HepG2 (cell line): ENCODE measurements at regions not wholly inside any gene's neighbourhood (a gene's known extent, or its start where the extent isn't known, plus 50 kb on each side); places are given as distances from the start of the nearest gene placed in this dataset.

Source experiments
- ATAC-seq: fragments of 200-7000 bp; cut with Tn5 transposase; 3 replicates; pipeline ENCODE4 v1.9.1; 2020; ENCODE audit warnings: mild to moderate bottlenecking, moderate library complexity
- BruUV-seq: library from RNA; stranded (reverse); fragments of 400-500 nt; replicated peaks from 2 replicates; lab custom pipeline; 2021; lab: Mats Ljungman, UMichigan
- CTCF ChIA-PET: fragments of 300-600 bp; formaldehyde crosslinking; extraction: SDS; loops from one replicate; lab custom pipeline; 2021; ENCODE audit warnings: low total read pairs, inconsistent platforms, low intra/inter-chr PET ratio; lab: Yijun Ruan, JAX
- POLR2A ChIA-PET: fragments of 350-600 bp; sonication (Branson Sonifier 250); formaldehyde crosslinking; loops from one replicate; lab custom pipeline; 2020; ENCODE audit warnings: antibody characterized with exemption, inconsistent platforms; lab: Yijun Ruan, JAX
- DNase-seq: peaks from one replicate; pipeline ENCODE4 v3.0.0-alpha.2; 2015; ENCODE audit warnings: low spot score
- FAIRE-seq: peaks from 3 replicates; lab custom pipeline; 2011; peaks lifted over from hg19 to GRCh38; lab: Jason Lieb, UNC
- H2AFZ ChIP-seq: one replicate; pipeline ENCODE4 v1.6.1; 2011; ENCODE audit warnings: low read length, inconsistent platforms
- H3K27ac ChIP-seq: fragments of 300-600 bp; 3 replicates; pipeline ENCODE4 v1.8.0; 2011; ENCODE audit warnings: mixed run types, mild to moderate bottlenecking, mixed read lengths, low read length, inconsistent platforms; ENCODE audit not compliant: insufficient read depth; ENCODE audit errors: extremely low read length
- H3K27me3 ChIP-seq, 2 experiments: fragments of 200-600 bp in 1 of 2; 2 replicates in 1 of 2; 3 replicates in 1 of 2; pipeline versions ENCODE4 v1.6.0 to v1.8.0; 2011; ENCODE audit warnings: low read length in 2 of 2, mild to moderate bottlenecking in 2 of 2, moderate library complexity in 2 of 2, inconsistent platforms in 1 of 2; ENCODE audit not compliant: insufficient read depth in 2 of 2, control insufficient read depth in 1 of 2
- H3K36me3 ChIP-seq, 2 experiments: fragments of 200-600 bp in 1 of 2; replicated peaks in 1 of 2; 2 replicates in 1 of 2; 3 replicates in 1 of 2; pipeline versions ENCODE4 v1.5.1 to v1.8.0; 2011; ENCODE audit warnings: low read length in 2 of 2, inconsistent platforms in 1 of 2; ENCODE audit not compliant: insufficient read depth in 2 of 2, control insufficient read depth in 1 of 2
- H3K4me1 ChIP-seq: 2 replicates; pipeline ENCODE4 v1.5.1; 2012; ENCODE audit warnings: low read length, inconsistent platforms; ENCODE audit not compliant: insufficient read depth
- H3K4me2 ChIP-seq: 2 replicates; pipeline ENCODE4 v1.6.0; 2011; ENCODE audit warnings: low read depth, low read length, inconsistent platforms
- H3K4me3 ChIP-seq, 3 experiments: fragments of 200-600 bp in 1 of 3; sonication (generic), shearing (Covaris generic) in 1 of 3; replicated peaks in 1 of 3; 2 replicates each; pipeline ENCODE4 v1.5.1; 2011 to 2016; ENCODE audit warnings: low read length in 3 of 3, inconsistent platforms in 2 of 3, low read depth in 2 of 3, mild to moderate bottlenecking in 2 of 3, control low read depth in 1 of 3, mixed read lengths in 1 of 3; ENCODE audit not compliant: insufficient read depth in 1 of 3
- H3K79me2 ChIP-seq: one replicate; pipeline ENCODE4 v1.6.1; 2011; ENCODE audit warnings: low read length, inconsistent platforms; ENCODE audit not compliant: insufficient read depth
- H3K9ac ChIP-seq: 2 replicates; pipeline ENCODE4 v1.6.0; 2011; ENCODE audit warnings: mild to moderate bottlenecking, low read depth, low read length, inconsistent platforms; ENCODE audit not compliant: insufficient read depth
- H3K9me3 ChIP-seq: 2 replicates; pipeline ENCODE4 v1.5.1; 2012; ENCODE audit warnings: mild to moderate bottlenecking, low read length
- H4K20me1 ChIP-seq: 2 replicates; pipeline ENCODE4 v1.6.0; 2011; ENCODE audit warnings: inconsistent platforms, mild to moderate bottlenecking, low read length, moderate library complexity; ENCODE audit not compliant: insufficient read depth
- CREM ChIP-seq, 2 experiments: sonication (generic) in 1 of 2; formaldehyde crosslinking in 1 of 2; IDR thresholded peaks; 2 replicates each; pipeline versions ENCODE4 v1.4.0 to v1.6.1; 2016 to 2020; ENCODE audit warnings: antibody characterized with exemption in 1 of 2, mild to moderate bottlenecking in 1 of 2, missing genetic modification reagents in 1 of 2
- GTF2F1 ChIP-seq: fragments of 150-350 bp; IDR thresholded peaks from 2 replicates; pipeline ENCODE4 v1.6.1; 2014; ENCODE audit warnings: low read length
- HMG20B ChIP-seq: conservative IDR thresholded peaks from 2 replicates; pipeline ENCODE4 v1.6.1; 2016; ENCODE audit warnings: missing genetic modification reagents, missing compliant biosample characterization
- LCORL ChIP-seq, 2 experiments: fragments of 450-650 bp in 1 of 2; sonication (generic) in 1 of 2; formaldehyde crosslinking in 1 of 2; IDR thresholded peaks; 2 replicates each; pipeline versions ENCODE4 v1.5.0 to v1.6.1; 2017 to 2020; ENCODE audit warnings: antibody characterized with exemption in 1 of 2, missing genetic modification reagents in 1 of 2
- MAZ ChIP-seq, 2 experiments: sonication (generic) in 1 of 2; formaldehyde crosslinking in 1 of 2; IDR thresholded peaks; 2 replicates each; pipeline versions ENCODE4 v1.5.0 to v1.6.1; 2012 to 2020; ENCODE audit warnings: low read depth in 2 of 2, mild to moderate bottlenecking in 2 of 2, borderline replicate concordance in 1 of 2, improper control_type of control experiment in 1 of 2, low read length in 1 of 2, missing genetic modification reagents in 1 of 2, moderate library complexity in 1 of 2
- MTF1 ChIP-seq: sonication (generic); formaldehyde crosslinking; IDR thresholded peaks from 2 replicates; pipeline ENCODE4 v1.5.0; 2020; ENCODE audit warnings: missing genetic modification reagents
- PCBP2 ChIP-seq: fragments of 200-400 bp; formaldehyde crosslinking; optimal IDR thresholded peaks from 2 replicates; pipeline ENCODE3; 2018; ENCODE audit warnings: low read length, low read depth; ENCODE audit not compliant: poor library complexity, severe bottlenecking
- ZC3H13 ChIP-seq: sonication (generic); formaldehyde crosslinking; IDR thresholded peaks from 2 replicates; pipeline ENCODE4 v1.8.1; 2023; ENCODE audit warnings: mild to moderate bottlenecking, missing genetic modification reagents, moderate library complexity
- ZNF331 ChIP-seq: sonication (generic); formaldehyde crosslinking; IDR thresholded peaks from 2 replicates; pipeline ENCODE4 v1.4.0; 2020; ENCODE audit warnings: missing genetic modification reagents
- ZNF468 ChIP-seq: sonication (generic); formaldehyde crosslinking; IDR thresholded peaks from 2 replicates; pipeline ENCODE4 v1.8.0; 2022; ENCODE audit warnings: mild to moderate bottlenecking, moderate library complexity, missing genetic modification reagents
- in situ Hi-C: cut with HindIII; loops from 2 replicates; pipeline ENCODE4 v1.10.0; 2017; ENCODE audit warnings: low pct_unique_long_range_greater_than_20kb; ENCODE audit not compliant: extremely low pct_ligation_motif_present
- intact Hi-C: fragments of 100-400 bp; cut with micrococcal nuclease; formaldehyde crosslinking; loops from one replicate; pipeline ENCODE4 v1.10.0; 2022; ENCODE audit not compliant: unreplicated experiment
- TF ChIP-seq, protein P1 (sequence below): sonication (generic); formaldehyde crosslinking; IDR thresholded peaks from 2 replicates; pipeline ENCODE4 v1.5.0; 2020; ENCODE audit warnings: missing genetic modification reagents
- TF ChIP-seq, protein P2 (sequence below): sonication (generic); formaldehyde crosslinking; IDR thresholded peaks from 2 replicates; pipeline ENCODE4 v1.4.0; 2020; ENCODE audit warnings: missing genetic modification reagents, borderline replicate concordance
- TF ChIP-seq, protein P3 (sequence below): sonication (generic); formaldehyde crosslinking; IDR thresholded peaks from 2 replicates; pipeline ENCODE4 v1.5.1; 2020; ENCODE audit warnings: mild to moderate bottlenecking, missing genetic modification reagents, borderline replicate concordance
- TF ChIP-seq, protein P4 (sequence below), 2 experiments: sonication (generic) in 1 of 2; formaldehyde crosslinking in 1 of 2; IDR thresholded peaks; 2 replicates each; pipeline versions ENCODE4 v1.4.0 to v1.6.1; 2016 to 2020; ENCODE audit warnings: borderline replicate concordance in 1 of 2, low read depth in 1 of 2, mild to moderate bottlenecking in 1 of 2, missing genetic modification reagents in 1 of 2

DNA sequence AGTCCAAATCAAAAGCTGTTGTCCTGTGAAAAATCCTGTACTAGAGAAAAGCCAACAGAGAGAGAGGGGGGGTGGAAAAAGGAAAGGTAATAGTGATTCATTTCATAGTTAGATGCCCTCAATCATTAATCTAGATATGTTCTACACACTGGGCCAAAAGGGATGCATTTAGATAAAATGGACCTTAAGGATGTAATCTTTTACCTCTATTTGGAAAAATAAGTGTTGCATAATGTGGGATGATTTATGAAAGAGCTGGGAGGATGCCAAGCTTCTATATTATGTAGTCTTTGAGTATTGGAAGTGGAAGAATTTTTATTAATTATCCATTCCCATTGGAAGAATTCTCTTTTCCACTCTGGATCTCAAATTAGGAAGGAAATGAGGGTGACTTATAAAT is 480.5 kb upstream of the ZEB2 start:
- DNase-seq (no peak), ATAC-seq (no peak), FAIRE-seq (no peak)
- Histone ChIP-seq H3K4me1 (no peaks in the 10 kb centered on the region), H3K4me2 (no peak overlapping the region), H3K9ac (no peak overlapping the region), H3K36me3 (no peaks in the 10 kb centered on the region), H2AFZ (no peak overlapping the region), H3K27ac (no peak overlapping the region), H4K20me1 (no peaks in the 10 kb centered on the region), H3K9me3 (no peaks in the 10 kb centered on the region), H3K79me2 (no peaks in the 10 kb centered on the region), H3K27me3 (no peaks in the 10 kb centered on the region), H3K4me3 (no peak overlapping the region)
- intact Hi-C loops: no loop called here
- BruUV-seq: no TSS peak
- CTCF ChIA-PET: no interaction called here
- POLR2A ChIA-PET: no interaction called here
- TF ChIP-seq, protein P1, sequence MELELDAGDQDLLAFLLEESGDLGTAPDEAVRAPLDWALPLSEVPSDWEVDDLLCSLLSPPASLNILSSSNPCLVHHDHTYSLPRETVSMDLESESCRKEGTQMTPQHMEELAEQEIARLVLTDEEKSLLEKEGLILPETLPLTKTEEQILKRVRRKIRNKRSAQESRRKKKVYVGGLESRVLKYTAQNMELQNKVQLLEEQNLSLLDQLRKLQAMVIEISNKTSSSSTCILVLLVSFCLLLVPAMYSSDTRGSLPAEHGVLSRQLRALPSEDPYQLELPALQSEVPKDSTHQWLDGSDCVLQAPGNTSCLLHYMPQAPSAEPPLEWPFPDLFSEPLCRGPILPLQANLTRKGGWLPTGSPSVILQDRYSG (CRISPR knock-in tag): no peak
- no peak for TF ChIP-seq ZC3H13 (CRISPR knock-in tag)
- TF ChIP-seq HMG20B (CRISPR knock-in tag): no peak
- TF ChIP-seq PCBP2: no peak
- no peak for TF ChIP-seq ZNF331
- TF ChIP-seq MTF1 (CRISPR knock-in tag): no peak
- TF ChIP-seq LCORL (IDR thresholded peaks at IDR 0.05): no peak
- TF ChIP-seq LCORL (CRISPR knock-in tag; IDR thresholded peaks at IDR 0.05): no peak
- no peak for TF ChIP-seq ZNF468 (CRISPR knock-in tag)
- no peak for TF ChIP-seq GTF2F1
- TF ChIP-seq MAZ (IDR thresholded peaks at IDR 0.05; ENCODE audit: borderline replicate concordance, low read depth, low read length): no peak
- TF ChIP-seq MAZ (CRISPR knock-in tag; IDR thresholded peaks at IDR 0.05; ENCODE audit: low read depth): no peak
- TF ChIP-seq CREM (IDR thresholded peaks at IDR 0.05): no peak
- TF ChIP-seq CREM (CRISPR knock-in tag; IDR thresholded peaks at IDR 0.05): no peak
- TF ChIP-seq, protein P2, sequence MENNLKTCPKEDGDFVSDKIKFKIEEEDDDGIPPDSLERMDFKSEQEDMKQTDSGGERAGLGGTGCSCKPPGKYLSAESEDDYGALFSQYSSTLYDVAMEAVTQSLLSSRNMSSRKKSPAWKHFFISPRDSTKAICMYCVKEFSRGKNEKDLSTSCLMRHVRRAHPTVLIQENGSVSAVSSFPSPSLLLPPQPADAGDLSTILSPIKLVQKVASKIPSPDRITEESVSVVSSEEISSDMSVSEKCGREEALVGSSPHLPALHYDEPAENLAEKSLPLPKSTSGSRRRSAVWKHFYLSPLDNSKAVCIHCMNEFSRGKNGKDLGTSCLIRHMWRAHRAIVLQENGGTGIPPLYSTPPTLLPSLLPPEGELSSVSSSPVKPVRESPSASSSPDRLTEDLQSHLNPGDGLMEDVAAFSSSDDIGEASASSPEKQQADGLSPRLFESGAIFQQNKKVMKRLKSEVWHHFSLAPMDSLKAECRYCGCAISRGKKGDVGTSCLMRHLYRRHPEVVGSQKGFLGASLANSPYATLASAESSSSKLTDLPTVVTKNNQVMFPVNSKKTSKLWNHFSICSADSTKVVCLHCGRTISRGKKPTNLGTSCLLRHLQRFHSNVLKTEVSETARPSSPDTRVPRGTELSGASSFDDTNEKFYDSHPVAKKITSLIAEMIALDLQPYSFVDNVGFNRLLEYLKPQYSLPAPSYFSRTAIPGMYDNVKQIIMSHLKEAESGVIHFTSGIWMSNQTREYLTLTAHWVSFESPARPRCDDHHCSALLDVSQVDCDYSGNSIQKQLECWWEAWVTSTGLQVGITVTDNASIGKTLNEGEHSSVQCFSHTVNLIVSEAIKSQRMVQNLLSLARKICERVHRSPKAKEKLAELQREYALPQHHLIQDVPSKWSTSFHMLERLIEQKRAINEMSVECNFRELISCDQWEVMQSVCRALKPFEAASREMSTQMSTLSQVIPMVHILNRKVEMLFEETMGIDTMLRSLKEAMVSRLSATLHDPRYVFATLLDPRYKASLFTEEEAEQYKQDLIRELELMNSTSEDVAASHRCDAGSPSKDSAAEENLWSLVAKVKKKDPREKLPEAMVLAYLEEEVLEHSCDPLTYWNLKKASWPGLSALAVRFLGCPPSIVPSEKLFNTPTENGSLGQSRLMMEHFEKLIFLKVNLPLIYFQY (CRISPR knock-in tag): no peak
- TF ChIP-seq, protein P3, sequence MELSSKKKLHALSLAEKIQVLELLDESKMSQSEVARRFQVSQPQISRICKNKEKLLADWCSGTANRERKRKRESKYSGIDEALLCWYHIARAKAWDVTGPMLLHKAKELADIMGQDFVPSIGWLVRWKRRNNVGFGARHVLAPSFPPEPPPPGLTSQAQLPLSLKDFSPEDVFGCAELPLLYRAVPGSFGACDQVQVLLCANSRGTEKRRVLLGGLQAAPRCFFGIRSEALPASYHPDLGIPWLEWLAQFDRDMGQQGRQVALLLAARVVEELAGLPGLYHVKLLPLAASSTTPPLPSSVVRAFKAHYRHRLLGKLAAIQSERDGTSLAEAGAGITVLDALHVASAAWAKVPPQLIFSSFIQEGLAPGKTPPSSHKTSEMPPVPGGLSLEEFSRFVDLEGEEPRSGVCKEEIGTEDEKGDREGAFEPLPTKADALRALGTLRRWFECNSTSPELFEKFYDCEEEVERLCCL (CRISPR knock-in tag): no peak
- TF ChIP-seq, protein P4, sequence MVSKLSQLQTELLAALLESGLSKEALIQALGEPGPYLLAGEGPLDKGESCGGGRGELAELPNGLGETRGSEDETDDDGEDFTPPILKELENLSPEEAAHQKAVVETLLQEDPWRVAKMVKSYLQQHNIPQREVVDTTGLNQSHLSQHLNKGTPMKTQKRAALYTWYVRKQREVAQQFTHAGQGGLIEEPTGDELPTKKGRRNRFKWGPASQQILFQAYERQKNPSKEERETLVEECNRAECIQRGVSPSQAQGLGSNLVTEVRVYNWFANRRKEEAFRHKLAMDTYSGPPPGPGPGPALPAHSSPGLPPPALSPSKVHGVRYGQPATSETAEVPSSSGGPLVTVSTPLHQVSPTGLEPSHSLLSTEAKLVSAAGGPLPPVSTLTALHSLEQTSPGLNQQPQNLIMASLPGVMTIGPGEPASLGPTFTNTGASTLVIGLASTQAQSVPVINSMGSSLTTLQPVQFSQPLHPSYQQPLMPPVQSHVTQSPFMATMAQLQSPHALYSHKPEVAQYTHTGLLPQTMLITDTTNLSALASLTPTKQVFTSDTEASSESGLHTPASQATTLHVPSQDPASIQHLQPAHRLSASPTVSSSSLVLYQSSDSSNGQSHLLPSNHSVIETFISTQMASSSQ (IDR thresholded peaks at IDR 0.05; ENCODE audit: low read depth): no peak
- TF ChIP-seq, protein P4 (CRISPR knock-in tag; IDR thresholded peaks at IDR 0.05; ENCODE audit: borderline replicate concordance): no peak
- TF ChIP-seq, all 625 proteins: peak for 0
- in situ Hi-C loops: no loop called here
